T-helper 17 cell (primary cell): ENCODE measurements at regions not wholly inside any gene's neighbourhood (a gene's known extent, or its start where the extent isn't known, plus 50 kb on each side); places are given as distances from the start of the nearest gene placed in this dataset.
A peak's percentile ranks its signal among the peaks of the same experiment; 100 is the strongest.

Source experiments
- ATAC-seq: fragments of 150-1000 bp; cut with Tn5 transposase; 2 replicates; pipeline ENCODE4 v1.10.0; 2021; ENCODE audit warnings: mild to moderate bottlenecking, moderate library complexity
- DNase-seq, 3 donors: peaks; one replicate each; pipeline versions ENCODE4 v3.0.0 to v3.0.0-alpha.2; 2020 to 2021
- H3K9me3 ChIP-seq: one replicate; pipeline ENCODE4 v1.7.0; 2013; ENCODE audit warnings: low read length, mild to moderate bottlenecking; ENCODE audit not compliant: control insufficient read depth, poor library complexity, severe bottlenecking
- H3K27ac Mint-ChIP-seq: one replicate; pipeline ENCODE4 v1.8.0; 2022; ENCODE audit warnings: mild to moderate bottlenecking, moderate library complexity, mixed read lengths
- H3K27me3 Mint-ChIP-seq: one replicate; pipeline ENCODE4 v1.8.0; 2022; ENCODE audit warnings: mixed read lengths
- H3K36me3 Mint-ChIP-seq: one replicate; pipeline ENCODE4 v1.8.0; 2022; ENCODE audit warnings: low read depth, mixed read lengths
- H3K4me1 Mint-ChIP-seq: one replicate; pipeline ENCODE4 v1.8.0; 2022; ENCODE audit warnings: mild to moderate bottlenecking, mixed read lengths
- H3K4me3 Mint-ChIP-seq: one replicate; pipeline ENCODE4 v1.8.0; 2022; ENCODE audit warnings: mild to moderate bottlenecking, moderate library complexity, mixed read lengths

DNA sequence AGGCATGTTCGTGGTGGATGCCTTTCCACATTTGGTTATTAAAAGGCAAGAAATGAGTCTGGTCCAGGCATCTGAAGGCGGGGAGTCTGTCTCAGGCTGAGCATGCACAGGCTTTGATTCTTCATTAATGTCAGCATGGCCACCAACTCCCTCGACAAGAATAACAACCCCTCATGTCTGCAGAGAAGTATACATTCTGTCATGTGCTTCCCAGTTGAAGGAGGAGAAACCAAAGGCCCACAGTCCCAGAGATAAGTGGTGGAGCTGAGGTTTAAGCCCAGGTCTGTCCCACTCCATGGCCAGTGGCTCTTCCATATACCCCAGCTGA, 61.6 kb upstream of the LAPTM5 start:
- H3K36me3 Mint-ChIP-seq: peaks cover 13% of the 10 kb centered on the region
- H3K27ac Mint-ChIP-seq: no peak overlapping the region
- no peak overlapping the region for H3K4me3 Mint-ChIP-seq
- peaks cover 72% of the 10 kb centered on the region for H3K27me3 Mint-ChIP-seq
- H3K4me1 Mint-ChIP-seq: peaks cover 17% of the 10 kb centered on the region
- H3K9me3 ChIP-seq: no peaks in the 10 kb centered on the region
- ATAC-seq (no peak), DNase-seq (no peak)

DNA sequence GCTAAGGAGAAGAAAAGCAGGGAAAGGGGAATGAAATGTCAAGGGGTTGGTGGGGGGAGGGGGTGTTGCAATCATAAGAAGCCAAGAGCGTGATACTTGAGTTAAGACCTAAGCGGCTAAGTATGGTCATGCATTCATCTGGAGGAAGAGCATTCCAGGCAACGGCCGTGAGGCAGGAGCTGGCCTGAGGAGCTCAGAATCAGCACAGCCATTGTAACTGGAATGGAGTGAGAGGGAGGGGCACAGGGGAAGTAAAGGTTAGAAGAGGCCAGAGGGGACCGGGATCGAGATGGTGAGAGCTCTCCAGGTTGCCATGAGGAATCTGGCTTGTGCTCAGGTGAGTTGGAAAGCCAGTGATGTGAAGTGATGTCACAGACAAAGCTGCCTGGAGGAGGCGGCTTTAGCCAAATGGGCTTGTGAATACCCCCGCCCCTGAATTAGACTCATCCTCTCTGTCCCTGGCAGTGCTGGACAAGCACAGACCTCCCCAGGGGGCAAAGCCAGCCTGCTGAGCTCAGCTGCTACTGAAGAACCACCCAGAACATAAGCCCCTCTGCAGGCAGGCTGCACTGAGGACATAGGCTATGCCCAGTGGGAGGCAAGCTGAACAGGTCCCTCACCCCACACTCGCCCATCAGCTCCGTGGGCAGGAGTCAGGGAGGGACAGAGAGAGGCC, 61.1 kb upstream of the LAPTM5 start:
- Mint-ChIP-seq H3K4me3 (no peak overlapping the region), H3K36me3 (peaks cover 13% of the 10 kb centered on the region), H3K4me1 (peaks cover 12% of the 10 kb centered on the region), H3K27me3 (peaks cover 67% of the 10 kb centered on the region), H3K27ac (no peak overlapping the region)
- DNase-seq (no peak), ATAC-seq (no peak)
- H3K9me3 ChIP-seq: no peaks in the 10 kb centered on the region

DNA sequence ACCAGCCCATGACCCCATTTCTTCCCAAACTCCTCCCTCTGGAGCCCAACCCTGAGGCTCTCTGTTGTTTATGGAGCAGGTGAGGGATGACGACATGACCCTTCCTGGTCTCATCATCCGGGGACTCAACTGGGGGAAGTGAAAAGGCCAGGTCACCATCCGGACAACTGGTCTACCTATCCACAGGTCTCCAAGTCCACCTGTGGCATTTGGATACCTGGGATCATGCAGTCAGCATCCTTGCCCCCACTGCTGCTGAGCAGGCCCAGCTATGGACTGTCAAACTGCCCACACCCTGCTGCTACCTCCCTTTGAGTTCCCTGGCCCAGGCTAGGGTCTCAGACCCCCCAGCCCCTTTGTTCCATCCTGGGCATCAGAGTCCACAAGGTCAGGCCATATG, 60.0 kb upstream of the LAPTM5 start:
- H3K27me3 Mint-ChIP-seq: peaks cover 56% of the 10 kb centered on the region
- DNase-seq: no peak
- no peaks in the 10 kb centered on the region for H3K9me3 ChIP-seq
- peaks cover 13% of the 10 kb centered on the region for H3K36me3 Mint-ChIP-seq
- no peak for ATAC-seq
- H3K4me1 Mint-ChIP-seq: peaks cover 4% of the 10 kb centered on the region
- no peak overlapping the region for H3K4me3 Mint-ChIP-seq
- no peak overlapping the region for H3K27ac Mint-ChIP-seq

DNA sequence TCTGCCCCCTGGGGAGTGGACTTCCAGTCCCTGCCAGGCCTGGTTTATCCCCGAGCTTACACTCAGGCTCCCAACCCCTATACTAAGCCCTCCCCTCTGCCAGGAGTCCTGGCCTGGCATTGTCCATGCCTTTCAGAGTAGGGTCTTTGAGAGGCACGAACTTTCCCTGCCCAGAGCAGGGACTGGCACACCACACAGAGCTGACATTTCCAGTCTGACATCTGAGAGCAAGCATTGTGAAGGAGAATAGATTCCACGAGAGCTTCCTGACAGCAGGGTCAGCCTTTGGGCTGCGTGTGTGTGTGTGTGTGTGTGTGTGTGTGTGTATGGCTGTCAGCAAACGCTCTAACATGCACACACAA, 59.5 kb upstream of the LAPTM5 start:
- H3K9me3 ChIP-seq: no peaks in the 10 kb centered on the region
- Mint-ChIP-seq H3K4me1 (peaks cover 4% of the 10 kb centered on the region), H3K4me3 (no peak overlapping the region), H3K27ac (no peak overlapping the region), H3K27me3 (peaks cover 54% of the 10 kb centered on the region), H3K36me3 (peaks cover 13% of the 10 kb centered on the region)
- DNase-seq (no peak), ATAC-seq (no peak)

DNA sequence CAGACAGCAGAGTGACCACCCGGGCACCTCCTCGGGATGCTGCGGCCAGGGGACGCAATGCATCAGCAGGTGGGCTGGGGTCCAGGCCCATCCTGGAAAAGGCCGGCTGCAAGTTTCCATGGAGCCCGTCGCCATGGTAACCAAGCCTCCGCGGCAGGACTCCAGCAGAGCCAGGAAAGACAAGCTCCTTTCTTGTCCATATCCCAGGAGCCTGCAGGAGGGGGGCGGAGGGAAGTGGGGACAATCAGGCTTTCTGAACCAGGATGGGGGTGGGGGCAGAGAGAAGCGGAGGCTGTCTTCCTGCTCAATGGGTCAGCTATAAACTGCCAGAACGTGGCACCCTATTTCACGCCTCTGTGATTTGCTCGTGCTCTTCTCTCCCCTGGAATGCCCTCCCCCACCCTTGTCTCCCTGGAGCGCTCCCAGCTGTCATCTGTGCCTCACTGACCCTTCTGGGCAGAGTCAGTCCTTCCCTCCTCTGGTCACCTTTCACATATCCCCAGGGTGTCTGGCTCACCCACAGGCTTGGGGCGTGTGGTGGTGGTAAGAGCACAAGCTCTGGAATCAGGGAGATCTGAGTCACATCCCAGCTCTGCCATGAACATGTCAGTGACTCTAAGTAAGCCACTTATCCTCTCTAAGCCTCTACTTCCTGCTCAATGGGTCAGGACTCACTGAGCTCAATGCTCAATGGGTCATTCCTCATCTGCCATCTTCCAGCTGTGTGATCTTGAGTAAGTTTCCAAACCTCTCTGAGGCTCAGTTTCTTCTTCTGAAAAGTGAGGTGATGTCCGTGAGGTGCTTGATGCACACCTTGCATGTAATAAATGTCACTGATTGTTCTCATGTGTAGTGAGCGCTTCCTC, 58.9 kb upstream of the LAPTM5 start:
- peak overlapping the region; percentile 31 for H3K4me3 Mint-ChIP-seq
- no peak overlapping the region for H3K27ac Mint-ChIP-seq
- DNase-seq: no peak
- ATAC-seq: no peak
- peaks cover 4% of the 10 kb centered on the region for H3K4me1 Mint-ChIP-seq
- no peaks in the 10 kb centered on the region for H3K9me3 ChIP-seq
- peaks cover 48% of the 10 kb centered on the region for H3K27me3 Mint-ChIP-seq
- H3K36me3 Mint-ChIP-seq: peaks cover 10% of the 10 kb centered on the region

DNA sequence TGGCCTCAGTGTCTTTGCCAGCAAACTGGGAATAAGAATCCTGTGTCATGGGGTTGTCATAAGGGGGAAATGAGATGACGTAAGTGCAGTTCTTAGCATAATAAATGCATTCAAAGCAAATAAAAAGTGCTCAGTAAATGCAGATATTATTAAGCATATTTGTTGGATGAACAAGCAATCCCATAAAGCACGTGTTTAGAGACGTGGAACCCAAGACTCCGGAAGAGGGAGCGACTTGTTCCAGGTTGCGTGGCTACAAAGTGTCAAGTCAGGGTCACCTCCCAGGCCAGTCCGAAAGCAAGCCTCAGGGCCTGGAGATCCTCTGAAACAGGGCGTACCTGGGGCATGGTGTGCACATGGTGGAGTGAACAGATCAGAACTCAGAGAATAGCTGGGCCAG, 58.0 kb upstream of the LAPTM5 start:
- Mint-ChIP-seq H3K27me3 (peaks cover 47% of the 10 kb centered on the region), H3K4me3 (no peak overlapping the region), H3K36me3 (peaks cover 9% of the 10 kb centered on the region), H3K27ac (no peak overlapping the region), H3K4me1 (peaks cover 4% of the 10 kb centered on the region)
- H3K9me3 ChIP-seq: no peaks in the 10 kb centered on the region
- DNase-seq: no peak
- ATAC-seq: no peak

DNA sequence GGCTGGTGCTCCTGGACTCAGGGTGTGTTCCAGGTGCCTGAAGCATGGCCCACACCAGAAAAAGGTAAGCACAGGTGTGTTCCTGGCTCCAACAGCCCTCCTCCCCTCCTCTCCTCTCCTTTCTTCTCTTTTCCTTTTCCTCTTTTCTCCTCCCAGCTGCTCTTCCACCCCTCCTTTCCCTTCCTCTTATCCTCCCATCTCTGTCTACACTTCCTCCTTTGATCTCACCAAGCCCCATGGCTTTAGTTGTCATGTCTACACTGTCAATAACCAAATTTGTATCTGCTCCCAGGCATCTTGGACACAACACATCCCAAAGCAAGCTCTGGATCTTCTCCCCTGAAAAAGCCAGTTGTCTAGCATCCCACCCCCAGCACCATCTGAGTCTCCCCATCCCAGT, 56.7 kb upstream of the LAPTM5 start:
- H3K27me3 Mint-ChIP-seq: peaks cover 48% of the 10 kb centered on the region
- no peak overlapping the region for H3K4me3 Mint-ChIP-seq
- H3K36me3 Mint-ChIP-seq: peaks cover 9% of the 10 kb centered on the region
- no peaks in the 10 kb centered on the region for H3K9me3 ChIP-seq
- H3K27ac Mint-ChIP-seq: no peak overlapping the region
- ATAC-seq (no peak), DNase-seq (no peak)
- peaks cover 4% of the 10 kb centered on the region for H3K4me1 Mint-ChIP-seq

DNA sequence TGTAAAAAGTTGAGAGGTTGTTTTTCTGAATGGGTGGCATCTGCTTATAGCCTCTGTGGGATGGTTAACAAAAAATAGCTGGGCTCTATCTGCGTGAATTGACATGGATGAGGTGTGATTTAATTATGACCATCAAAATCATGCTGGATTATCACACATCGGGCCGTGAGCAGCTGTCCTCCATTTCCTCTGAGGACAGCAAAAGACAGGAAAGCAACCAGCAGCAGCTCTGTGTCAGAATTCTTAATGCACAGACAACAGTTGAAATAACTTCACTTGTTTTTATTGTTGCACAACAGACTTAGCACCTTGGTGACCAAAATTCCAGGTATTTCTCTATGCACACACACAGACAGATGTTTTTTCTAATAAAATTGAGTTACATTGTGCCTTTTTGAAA, 54.5 kb upstream of the LAPTM5 start:
- H3K36me3 Mint-ChIP-seq: peaks cover 7% of the 10 kb centered on the region
- no peak for DNase-seq
- ATAC-seq: no peak
- H3K9me3 ChIP-seq: no peaks in the 10 kb centered on the region
- H3K27me3 Mint-ChIP-seq: peaks cover 48% of the 10 kb centered on the region
- no peak overlapping the region for H3K4me3 Mint-ChIP-seq
- H3K4me1 Mint-ChIP-seq: peaks cover 6% of the 10 kb centered on the region
- no peak overlapping the region for H3K27ac Mint-ChIP-seq

DNA sequence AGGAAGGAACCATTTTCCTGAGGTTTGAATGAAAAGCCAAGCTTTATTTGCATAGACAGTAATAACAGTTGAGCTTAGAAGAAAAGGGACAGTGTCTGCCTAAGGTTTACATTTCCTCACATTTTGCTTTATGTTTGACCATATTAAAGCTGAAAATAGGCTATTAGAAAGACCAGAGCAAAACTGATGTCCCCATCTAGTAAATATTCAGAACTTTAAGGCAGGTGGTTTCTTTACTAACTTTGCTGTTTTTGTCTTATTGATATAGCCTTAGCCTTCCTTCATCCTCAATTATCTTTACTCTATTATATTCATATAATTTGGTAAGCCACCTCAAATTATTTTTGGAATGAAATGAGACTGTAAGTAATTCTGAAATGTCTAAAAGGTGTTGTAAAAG, 53.6 kb upstream of the LAPTM5 start:
- H3K27me3 Mint-ChIP-seq: peaks cover 48% of the 10 kb centered on the region
- ATAC-seq (no peak), DNase-seq (no peak)
- H3K4me1 Mint-ChIP-seq: peaks cover 2% of the 10 kb centered on the region
- no peaks in the 10 kb centered on the region for H3K9me3 ChIP-seq
- peaks cover 7% of the 10 kb centered on the region for H3K36me3 Mint-ChIP-seq
- no peak overlapping the region for H3K27ac Mint-ChIP-seq
- no peak overlapping the region for H3K4me3 Mint-ChIP-seq

DNA sequence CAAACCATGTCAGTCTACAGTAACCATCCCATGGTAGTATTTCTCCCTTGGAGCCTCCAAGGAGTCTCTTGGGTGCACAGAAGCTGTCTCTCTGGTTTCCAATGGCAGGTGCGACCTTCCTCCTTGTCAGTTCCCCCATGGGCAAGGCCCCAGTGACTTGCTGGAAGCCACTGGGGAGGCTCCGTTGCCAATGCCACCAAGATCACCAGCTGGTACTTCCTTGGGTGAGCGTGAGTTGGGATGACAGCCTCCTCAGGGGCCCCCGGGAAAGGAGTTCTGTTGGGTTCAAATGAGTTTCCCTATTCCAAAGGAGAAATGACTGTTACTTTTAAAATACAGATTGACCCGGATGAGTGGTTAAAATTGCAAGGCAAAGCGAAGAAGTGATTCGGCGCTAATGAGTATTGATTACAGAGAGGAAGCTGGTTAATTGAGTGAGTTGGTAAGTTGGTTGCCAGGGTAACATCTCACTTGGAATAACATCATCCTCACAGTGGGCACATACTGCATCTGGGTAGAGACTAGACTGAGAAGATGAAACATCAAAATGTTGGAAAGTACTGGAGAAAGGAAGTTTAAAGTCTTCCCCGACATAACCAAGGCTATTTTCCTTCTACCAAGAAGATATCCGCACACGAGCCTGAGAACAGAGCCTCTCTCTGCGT, 53.0 kb upstream of the LAPTM5 start:
- no peak for ATAC-seq
- no peaks in the 10 kb centered on the region for H3K9me3 ChIP-seq
- H3K36me3 Mint-ChIP-seq: peaks cover 7% of the 10 kb centered on the region
- H3K27ac Mint-ChIP-seq: no peak overlapping the region
- peaks cover 2% of the 10 kb centered on the region for H3K4me1 Mint-ChIP-seq
- DNase-seq: no peak
- peaks cover 55% of the 10 kb centered on the region for H3K27me3 Mint-ChIP-seq
- no peak overlapping the region for H3K4me3 Mint-ChIP-seq

DNA sequence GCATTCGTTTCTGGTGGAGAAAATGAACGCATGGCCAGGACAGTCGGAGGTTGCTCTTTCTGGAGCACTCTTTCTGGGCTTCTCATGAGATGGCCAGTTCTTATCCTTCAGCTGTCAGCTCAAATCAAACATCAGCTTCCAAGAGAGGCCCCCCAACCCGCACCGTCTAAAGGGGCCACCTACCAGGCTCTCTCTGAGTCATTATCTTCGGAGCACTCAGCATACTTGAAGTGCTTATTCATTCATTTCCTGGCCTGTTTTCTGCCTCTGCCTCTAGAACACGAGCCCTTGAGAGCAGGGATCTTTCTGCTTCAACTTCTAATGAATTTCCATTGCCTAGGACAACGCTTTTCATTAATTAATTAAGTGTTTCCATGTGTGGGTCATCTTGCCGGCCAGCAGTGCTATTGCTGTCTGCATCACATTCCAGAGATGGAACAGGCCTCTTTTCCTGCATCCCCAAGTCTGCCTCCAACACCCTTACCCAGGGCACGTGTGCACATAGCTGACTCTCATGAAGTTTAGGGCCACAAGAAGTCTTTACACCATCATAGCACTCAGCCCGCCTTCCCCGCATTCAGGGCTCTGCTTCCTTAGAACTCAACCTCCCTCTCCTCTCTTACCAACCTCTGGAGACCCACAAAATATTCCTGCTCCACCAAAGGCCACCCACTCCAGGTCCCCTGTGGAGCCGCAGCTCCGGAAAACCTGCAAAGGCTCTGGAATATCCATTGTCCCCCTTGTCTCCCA, 52.1 kb upstream of the LAPTM5 start:
- H3K9me3 ChIP-seq: no peaks in the 10 kb centered on the region
- Mint-ChIP-seq H3K27ac (no peak overlapping the region), H3K36me3 (peaks cover 9% of the 10 kb centered on the region), H3K27me3 (peaks cover 61% of the 10 kb centered on the region), H3K4me3 (no peak overlapping the region), H3K4me1 (peaks cover 2% of the 10 kb centered on the region)
- ATAC-seq (no peak), DNase-seq (no peak)

DNA sequence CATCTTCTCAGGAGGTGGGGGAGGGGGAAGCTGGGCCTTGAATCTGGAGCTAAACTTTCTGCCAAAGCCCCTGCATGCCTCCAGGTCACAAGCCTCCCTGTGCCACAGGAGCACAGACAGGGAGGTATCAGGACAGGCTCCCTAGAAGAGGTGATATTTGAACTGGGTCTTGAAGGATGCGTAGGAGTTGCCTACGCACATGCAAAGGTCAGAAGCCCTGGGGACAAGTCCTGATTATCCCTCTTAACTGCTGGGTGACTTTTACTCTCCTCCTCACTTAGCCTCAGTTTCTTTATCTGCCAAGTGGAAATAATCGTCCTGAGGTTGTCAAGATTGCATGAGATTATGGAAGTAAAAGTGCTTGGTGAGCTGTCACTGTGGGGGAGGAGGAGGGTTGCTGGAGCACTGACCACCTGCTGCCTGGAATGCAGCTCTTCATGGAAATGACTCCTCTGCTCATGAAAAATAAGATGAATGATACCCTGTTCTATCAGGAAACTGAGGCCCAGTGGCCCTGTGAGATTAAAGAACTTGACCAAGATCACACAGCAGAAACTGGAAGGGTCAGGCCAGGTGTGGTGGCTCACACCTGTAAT, 50.6 kb upstream of the LAPTM5 start:
- ATAC-seq (no peak), DNase-seq (no peak)
- H3K9me3 ChIP-seq: no peaks in the 10 kb centered on the region
- Mint-ChIP-seq H3K27ac (no peak overlapping the region), H3K36me3 (peaks cover 6% of the 10 kb centered on the region), H3K27me3 (peaks cover 74% of the 10 kb centered on the region), H3K4me3 (no peak overlapping the region), H3K4me1 (peaks cover 2% of the 10 kb centered on the region)
